SK-MEL-5 (cell line): ENCODE measurements at regions not wholly inside any gene's neighbourhood (a gene's known extent, or its start where the extent isn't known, plus 50 kb on each side); places are given as distances from the start of the nearest gene placed in this dataset.
"Not testable (repeated sequence)": the region's sequence is repeated elsewhere in the genome, so short reads cannot be mapped to it uniquely, and the experiment has no call there.

ENCODE experiments used
- DNase-seq: peaks from one replicate; pipeline ENCODE4 v3.0.0-alpha.2; 2016; ENCODE audit warnings: low read depth, low spot score
- in situ Hi-C: cut with HindIII; loops from 2 replicates; pipeline ENCODE4 v1.10.0; 2016; ENCODE audit warnings: low sequenced_read_pairs, high pct_unique_total_duplicates, low pct_unique_long_range_greater_than_20kb

DNA sequence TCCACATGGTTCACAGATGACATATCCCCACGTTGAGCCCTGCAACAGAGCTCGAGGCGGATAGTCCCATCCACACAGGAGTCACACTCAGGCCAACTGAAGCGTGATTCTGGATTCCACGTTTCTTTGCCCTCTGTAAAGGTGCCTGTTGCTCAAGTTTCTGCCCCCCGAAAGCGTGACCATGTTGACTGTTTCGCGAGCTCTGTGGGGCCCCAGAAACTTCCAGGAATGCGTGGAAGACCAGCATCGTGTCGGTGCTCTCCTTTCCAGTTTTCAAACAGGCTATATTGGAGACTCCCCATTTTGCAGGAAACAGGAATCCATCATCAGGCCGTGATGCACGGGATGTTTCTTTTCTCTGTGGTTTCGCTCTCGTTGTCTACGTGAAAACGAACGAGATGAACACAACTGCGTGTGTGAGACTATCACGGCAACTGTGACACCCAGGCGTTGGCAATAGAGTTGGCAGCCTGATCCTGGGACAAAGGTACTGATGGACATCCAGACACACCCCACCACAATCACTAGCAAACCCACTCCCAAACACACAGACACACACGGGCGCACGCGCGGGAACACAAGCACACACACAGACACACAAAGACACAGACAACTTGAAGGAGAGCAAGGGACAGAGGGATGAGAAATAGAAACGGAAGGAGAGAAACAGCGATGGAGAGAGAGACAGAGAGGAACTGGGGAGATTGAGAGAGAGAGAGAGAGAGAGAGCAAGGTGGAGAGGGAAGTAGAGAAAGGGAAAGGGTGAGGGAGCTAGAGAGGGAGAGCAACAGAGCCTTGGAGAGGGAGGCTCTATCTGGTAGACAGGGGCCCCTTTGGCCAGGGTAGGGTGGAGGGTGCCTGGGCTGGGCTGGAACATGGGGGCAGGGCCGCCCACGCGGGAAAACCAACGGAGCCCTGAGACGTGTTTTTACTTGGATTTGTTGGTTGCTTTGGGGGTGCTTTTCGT lies 1609.3 kb downstream of the SPATA31A7 start:
- in situ Hi-C loops, DNase-seq: not testable (repeated sequence)

DNA sequence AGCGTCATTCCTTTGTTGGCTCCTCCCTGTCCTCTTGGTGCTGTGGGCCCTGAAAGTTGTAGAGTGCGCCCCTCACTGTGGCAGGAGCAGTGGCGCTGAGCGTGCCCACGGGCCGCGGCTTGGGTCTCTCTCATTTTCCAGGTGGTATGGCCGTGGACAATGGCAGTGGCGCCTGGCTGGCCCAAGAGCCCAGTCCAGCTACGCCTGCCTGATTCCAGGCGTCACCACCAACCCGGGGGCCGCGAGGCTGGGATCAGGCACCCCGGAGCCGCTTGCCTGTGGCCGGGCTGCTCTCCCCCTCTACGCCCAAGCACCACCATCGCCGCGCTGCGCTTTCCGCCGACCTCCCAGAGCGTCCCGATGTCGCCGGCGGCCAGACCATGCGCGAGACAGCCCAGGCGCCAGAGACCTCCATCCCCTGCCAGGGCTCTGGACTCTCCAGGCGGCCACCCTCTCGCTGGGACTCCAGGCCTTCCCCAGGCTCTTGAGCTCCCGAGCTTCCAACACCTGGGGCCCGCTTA lies 1610.1 kb downstream of the SPATA31A7 start:
- in situ Hi-C loops, DNase-seq: not testable (repeated sequence)

DNA sequence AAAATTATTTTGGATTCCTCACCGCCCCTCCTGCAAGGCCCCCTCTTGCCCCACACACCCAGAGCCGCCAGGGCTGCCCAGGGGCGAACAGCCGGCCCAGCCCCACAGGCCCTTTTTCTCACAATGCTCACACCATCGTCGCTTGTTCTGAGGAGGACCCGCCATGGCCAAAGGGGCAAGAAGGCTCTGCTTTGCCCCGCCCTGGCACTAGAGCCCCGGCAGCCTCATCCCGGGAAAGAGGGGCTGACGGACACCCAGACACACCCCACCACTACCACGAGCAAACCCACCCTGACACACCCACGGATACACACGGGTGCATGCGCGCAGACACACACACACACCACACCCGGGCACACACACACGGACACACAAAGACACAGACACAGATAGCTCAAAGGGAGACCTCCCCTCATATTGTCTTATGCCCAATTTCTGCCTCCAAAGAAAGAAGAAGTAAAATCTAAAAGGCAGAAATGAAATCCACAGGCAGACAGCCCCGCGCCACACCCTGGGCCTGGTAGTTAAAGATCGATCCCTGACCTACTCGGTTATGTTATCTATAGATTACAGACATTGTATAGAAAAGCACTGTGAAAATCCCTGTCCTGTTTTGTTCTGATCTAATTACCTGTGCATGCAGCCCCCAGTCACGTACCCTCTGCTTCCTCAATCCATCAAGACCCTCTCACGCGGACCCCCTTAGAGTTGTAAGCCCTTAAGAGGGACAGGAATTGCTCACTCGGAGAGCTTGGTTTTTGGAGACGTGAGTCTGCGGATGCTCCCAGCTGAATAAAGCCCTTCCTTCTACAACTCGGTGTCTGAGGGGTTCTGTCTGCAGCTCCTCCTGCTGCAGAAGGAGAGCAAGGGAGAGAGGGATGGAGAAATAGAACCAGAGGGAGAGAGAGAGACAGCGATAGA lies 1610.9 kb downstream of the SPATA31A7 start:
- DNase-seq, in situ Hi-C loops: not testable (repeated sequence)

DNA sequence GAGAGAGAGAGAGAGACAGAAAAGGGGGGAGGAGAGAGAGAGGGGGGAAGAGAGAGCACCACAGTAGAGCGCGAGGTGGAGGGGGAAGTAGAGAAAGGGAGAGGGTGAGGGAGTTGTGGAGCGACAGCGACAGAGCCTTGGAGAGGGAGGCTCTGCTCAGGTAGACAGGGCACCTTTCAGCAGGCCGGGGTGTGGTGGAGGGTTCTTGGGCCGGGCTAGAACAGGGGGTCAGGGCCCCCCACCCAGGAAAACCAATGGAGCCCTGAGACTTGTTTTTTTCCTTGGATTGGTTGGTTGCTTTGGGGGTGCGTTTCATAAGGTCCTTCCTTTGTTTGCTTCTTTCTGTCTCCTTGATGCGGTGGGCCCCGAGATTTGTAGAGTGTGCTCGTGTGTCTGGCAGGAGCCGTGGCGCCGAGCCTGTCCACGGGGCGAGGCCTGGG lies 1611.6 kb downstream of the SPATA31A7 start:
- not testable (repeated sequence) for DNase-seq

DNA sequence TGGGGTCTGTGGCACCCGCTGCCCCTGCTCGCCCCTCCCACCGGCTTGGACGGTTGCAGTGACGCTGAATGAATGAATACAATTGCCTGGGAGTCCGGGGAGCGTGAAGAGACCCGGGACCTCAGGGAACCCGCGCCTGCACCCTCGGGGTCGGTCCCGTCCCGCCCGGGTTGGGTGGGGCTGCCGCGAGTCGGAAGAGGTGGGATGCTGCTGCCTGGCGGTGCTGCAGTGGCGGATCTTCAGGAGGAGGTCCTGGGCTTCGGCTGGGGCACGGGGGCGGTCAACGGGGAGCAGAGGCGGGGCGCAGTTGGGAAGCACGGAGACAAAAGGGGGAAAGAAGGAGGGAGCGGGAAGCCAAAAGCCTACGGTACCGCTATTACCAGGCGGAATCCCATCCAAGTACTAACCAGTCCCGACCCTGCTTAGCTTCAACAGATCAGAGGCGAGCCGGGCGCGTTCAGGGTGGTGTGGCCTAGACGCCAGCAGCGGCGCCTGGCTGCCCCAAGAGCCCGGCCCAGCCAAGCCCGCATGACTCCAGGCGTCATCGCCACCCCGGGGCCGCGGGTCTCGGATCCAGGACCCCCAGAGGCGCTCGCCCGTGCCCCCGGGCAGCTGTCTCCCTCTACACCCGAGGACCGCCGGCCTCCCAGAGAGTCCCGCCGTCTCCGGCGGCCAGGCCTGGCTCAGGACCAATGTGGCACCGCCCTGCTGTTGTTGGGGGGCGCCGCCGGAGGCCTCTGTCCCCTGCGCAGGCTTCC lies 1612.3 kb downstream of the SPATA31A7 start:
- in situ Hi-C loops = not testable (repeated sequence)
- DNase-seq = peak; percentile 35

More for the DNA sequence above, 1611.6 kb downstream of the SPATA31A7 start:
- in situ Hi-C loops = not testable (repeated sequence)

DNA sequence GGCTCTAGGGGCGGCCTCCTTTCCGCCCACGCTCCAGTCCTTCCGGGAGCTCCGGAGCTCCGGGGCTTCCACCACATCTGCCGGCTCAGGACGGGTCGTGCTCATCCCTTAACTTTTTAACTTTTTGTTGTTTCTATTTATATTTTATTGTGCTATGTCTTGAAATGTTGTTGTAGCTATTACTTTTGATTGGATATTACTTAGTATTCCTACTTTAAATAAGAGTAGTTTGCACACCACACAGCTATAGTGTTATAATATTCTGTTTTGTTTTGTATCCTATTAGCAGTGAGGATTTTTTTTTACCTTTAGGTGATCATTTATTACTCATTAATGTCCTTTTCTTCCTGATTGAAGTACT lies 1612.9 kb downstream of the SPATA31A7 start:
- DNase-seq, in situ Hi-C loops: not testable (repeated sequence)

DNA sequence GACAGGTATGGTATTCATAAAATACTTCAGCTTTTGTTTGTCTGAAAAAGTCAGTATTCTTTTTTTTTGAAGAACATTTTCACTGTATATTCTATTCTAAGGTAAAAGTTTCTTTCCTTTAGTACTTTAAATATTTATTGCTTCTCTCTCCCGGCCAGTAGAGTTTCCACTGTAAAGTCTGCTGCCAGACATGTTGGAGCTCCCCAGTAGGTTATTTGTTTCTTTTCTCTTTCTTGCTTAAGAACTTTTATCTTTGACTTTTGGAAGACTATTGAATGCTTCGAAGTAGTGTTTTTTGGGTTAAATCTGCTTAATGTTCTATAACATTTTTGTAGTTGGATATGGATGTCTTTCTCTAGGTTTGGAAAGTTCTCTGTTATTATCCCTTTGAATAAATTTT lies 1613.3 kb downstream of the SPATA31A7 start:
- in situ Hi-C loops = not testable (repeated sequence)

DNA sequence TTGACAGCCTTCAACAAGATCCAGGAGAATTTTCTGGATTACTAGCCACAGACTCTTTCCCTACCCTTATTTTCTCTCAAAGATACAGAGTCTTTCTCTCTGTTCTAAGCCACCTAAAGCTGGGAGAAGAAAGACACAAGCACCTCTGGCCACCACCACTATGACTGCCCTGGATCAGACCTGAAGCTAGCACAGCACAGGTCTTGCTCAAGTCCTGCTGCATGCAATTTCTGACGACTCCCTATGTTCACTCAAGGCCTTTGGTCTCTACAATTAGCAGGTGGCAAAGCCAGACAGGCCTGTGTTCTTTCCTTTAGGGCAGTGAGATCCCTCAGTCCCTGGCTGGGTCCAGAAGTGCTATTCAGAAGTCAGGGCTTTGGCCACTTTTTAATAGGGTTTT lies 1614.5 kb downstream of the SPATA31A7 start:
- in situ Hi-C loops, DNase-seq: not testable (repeated sequence)

More for the DNA sequence above, 1613.3 kb downstream of the SPATA31A7 start:
- DNase-seq = not testable (repeated sequence)

DNA sequence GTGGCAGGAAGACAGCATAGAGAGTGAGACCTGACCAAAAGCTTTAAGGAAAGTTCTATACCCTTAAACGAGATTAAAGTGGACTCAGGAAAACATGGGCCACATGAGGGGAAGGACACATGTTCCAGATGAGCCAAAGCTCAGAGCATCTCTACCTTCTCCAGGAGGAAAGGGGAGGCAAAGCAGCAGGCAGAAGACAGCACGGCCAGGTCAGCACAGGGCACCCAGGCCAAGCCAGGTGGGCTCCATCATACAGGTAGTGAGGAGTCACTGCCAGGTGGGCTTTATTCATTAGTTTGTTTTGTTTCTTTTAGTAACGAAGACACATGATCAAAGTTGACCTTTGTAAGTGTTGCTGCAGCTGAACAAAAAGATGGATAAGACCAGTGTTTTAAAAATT lies 1617.6 kb downstream of the SPATA31A7 start:
- DNase-seq, in situ Hi-C loops: not testable (repeated sequence)

DNA sequence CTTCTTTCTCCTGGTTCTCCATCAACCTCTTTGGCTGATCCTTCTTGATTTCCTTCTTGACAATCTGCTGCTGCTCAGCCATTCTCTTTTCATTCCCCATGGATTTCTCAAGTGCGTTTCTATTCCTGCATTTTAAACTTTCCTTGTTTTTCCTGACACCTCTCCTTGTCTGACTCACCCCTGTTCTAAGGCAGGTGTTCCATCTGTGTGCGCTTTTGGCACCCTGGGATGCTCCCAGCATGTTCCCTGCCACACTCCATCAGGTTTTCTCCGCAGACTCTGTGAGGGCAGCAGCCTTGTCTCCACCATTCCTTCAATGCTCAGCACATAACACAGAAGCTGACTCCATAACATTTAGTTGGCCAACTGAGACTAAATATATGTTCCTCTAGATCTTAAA lies 1618.2 kb downstream of the SPATA31A7 start:
- DNase-seq, in situ Hi-C loops: not testable (repeated sequence)

DNA sequence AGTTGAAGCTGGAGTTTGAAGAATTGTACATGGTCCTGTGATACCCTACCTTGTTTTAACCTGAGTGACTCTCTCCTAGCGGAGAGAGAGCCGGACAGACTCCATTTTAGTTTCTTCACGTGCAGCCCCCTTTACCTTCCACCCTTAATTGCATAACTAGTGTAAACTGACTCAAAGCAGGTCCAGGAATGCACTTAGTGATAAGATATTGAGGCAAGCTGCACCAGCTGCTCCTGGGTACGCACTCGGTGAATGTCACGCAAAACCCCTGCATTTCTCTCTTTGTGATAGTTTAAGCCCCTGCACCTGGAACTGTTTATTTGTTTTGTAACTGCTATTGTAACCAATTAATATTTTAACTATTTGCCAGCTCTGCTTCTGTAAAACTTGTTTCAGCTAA lies 1620.5 kb downstream of the SPATA31A7 start:
- DNase-seq, in situ Hi-C loops: not testable (repeated sequence)

DNA sequence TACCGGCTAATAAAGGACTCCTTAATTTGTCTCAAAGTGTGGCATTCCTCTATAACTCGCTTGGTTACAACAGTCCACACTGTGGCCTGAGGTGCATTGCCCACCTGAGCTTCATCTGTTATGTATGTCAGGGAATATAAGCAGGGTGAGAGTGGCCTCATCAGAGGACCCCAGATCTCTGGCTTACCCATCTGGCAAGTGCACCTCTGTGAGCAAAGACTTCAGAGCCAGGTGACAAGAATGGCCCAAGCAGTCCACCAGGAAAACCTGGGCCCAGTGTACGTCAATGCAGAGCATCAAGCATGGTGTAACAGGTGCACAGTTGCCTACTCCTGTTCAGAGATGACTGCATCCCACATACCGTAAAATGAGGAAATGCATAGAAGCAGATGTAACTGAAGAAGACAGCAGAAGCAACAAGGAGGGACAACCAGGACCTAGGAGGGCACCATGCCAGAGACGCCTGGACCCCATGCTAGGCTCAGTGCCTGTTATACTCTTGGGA lies 1621.0 kb downstream of the SPATA31A7 start:
- in situ Hi-C loops, DNase-seq: not testable (repeated sequence)

DNA sequence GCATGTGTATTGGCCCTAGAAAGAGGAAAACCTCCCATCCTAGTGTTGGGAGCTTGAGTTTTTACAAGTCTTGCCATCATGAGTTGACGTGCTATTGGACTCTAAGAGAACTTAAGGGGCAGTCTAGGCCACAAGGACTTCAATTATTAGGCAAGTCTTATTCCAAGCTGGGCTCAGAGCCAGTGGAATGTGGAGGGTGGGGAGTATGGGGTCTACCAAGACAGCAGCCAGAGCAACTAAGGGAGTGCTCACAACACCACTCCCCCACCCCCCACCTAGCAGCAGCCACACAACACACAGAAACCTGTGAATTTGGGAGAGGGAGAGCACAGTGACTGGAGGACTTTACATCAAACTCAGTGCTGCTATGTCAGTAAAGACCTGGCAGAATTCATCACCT lies 1625.6 kb downstream of the SPATA31A7 start:
- DNase-seq, in situ Hi-C loops: not testable (repeated sequence)

DNA sequence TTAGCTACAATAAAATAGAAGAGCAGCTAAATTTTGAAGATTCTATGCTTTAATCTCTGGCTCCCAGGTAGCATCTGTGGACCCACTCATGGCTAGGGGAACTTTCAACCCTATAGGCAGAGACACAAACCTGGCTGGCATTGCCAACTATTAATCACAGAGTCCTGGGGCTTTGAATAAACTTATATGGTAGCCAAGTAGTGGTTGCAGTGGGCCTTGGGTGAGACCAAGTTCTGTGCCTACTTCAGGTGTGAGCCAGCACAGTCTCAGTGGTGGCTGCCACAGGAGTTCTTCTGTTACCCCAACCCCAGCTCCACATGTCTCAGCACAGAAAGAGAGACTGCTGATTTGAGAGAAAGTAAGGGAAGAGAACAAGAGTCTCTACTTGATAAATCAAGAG lies 1626.5 kb downstream of the SPATA31A7 start:
- DNase-seq, in situ Hi-C loops: not testable (repeated sequence)

DNA sequence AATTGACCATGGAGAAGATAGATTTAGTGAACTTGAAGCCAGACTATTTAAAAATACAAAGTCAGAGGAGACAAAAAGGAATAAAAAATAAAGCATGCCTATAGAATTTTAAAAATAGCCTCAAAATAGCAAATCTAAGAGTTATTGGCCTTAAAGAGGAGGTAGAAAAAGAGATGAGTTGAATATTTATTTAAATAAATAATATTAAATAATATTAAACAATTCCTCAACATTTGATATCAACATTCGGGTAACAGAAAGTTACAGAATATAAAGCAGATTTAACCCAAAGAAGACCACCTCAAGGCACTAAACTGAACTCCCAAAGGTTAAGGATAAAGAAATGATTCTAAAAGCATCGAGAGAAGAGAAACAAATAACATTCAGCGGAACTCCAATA lies 1627.4 kb downstream of the SPATA31A7 start:
- in situ Hi-C loops = not testable (repeated sequence)

DNA sequence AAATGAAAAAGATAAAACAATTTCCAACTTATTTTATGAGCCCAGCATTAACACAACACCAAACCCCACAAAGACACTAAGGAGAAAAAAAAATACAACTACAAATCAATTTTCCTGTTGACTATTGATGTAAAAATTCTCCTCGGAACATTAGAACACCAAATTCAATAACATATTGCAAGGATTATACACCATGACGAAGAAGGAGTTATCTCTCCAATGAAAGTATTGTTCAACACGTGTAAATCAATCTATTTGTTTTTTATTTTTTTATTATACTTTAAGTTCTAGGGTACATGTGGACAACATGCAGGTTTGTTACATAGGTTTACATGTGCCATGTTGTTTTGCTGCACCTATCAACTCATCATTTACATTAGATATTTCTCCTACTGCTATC lies 1632.3 kb downstream of the SPATA31A7 start:
- DNase-seq, in situ Hi-C loops: not testable (repeated sequence)

More for the DNA sequence above, 1627.4 kb downstream of the SPATA31A7 start:
- DNase-seq = not testable (repeated sequence)
